ENCODE measurements at regions not wholly inside any gene's neighbourhood (a gene's known extent, or its start where the extent isn't known, plus 50 kb on each side); places are given as distances from the start of the nearest gene placed in this dataset.
"Not testable (repeated sequence)": the region's sequence is repeated elsewhere in the genome, so short reads cannot be mapped to it uniquely, and the experiment has no call there.

- H3K4me1 ChIP-seq (ENCODE audit: insufficient read depth, low read length) = no peaks in the 10 kb centered on the region
- H3K9me3 ChIP-seq (ENCODE audit: low read depth, low read length) = no peaks in the 10 kb centered on the region
- no peak overlapping the region for H3K4me3 ChIP-seq (ENCODE audit: low read length)
- H3K27me3 ChIP-seq (ENCODE audit: insufficient read depth, low read length) = no peaks in the 10 kb centered on the region
These were observed 315.9 kb downstream of the TFAP2A start for GRCh38 chr6:10098756-10099528.

- H3K9me3 ChIP-seq (ENCODE audit: low read depth, low read length) = no peaks in the 10 kb centered on the region
- no peak overlapping the region for H3K4me3 ChIP-seq (ENCODE audit: low read length)
- no peaks in the 10 kb centered on the region for H3K27me3 ChIP-seq (ENCODE audit: insufficient read depth, low read length)
- no peaks in the 10 kb centered on the region for H3K4me1 ChIP-seq (ENCODE audit: insufficient read depth, low read length)
These were observed 321.6 kb downstream of the TFAP2A start for GRCh38 chr6:10093282-10093681.

GRCh38 chr6:10084111-10084986, 330.5 kb downstream of the TFAP2A start:
- peaks cover 39% of the 10 kb centered on the region for H3K4me1 ChIP-seq (ENCODE audit: insufficient read depth, low read length)
- no peak overlapping the region for H3K4me3 ChIP-seq (ENCODE audit: low read length)
- H3K27me3 ChIP-seq (ENCODE audit: insufficient read depth, low read length) = no peaks in the 10 kb centered on the region
- no peaks in the 10 kb centered on the region for H3K9me3 ChIP-seq (ENCODE audit: low read depth, low read length)

GRCh38 chr6:10082385-10082784, 332.5 kb downstream of the TFAP2A start:
- no peaks in the 10 kb centered on the region for H3K9me3 ChIP-seq (ENCODE audit: low read depth, low read length)
- H3K27me3 ChIP-seq (ENCODE audit: insufficient read depth, low read length) = no peaks in the 10 kb centered on the region
- H3K4me3 ChIP-seq (ENCODE audit: low read length) = no peak overlapping the region
- H3K4me1 ChIP-seq (ENCODE audit: insufficient read depth, low read length) = peaks cover 34% of the 10 kb centered on the region

GRCh38 chr6:10081957-10082356, 332.9 kb downstream of the TFAP2A start:
- H3K4me1 ChIP-seq (ENCODE audit: insufficient read depth, low read length) = peaks cover 32% of the 10 kb centered on the region
- H3K4me3 ChIP-seq (ENCODE audit: low read length) = no peak overlapping the region
- H3K27me3 ChIP-seq (ENCODE audit: insufficient read depth, low read length) = no peaks in the 10 kb centered on the region
- H3K9me3 ChIP-seq (ENCODE audit: low read depth, low read length) = no peaks in the 10 kb centered on the region

- peaks cover 32% of the 10 kb centered on the region for H3K4me1 ChIP-seq (ENCODE audit: insufficient read depth, low read length)
- H3K27me3 ChIP-seq (ENCODE audit: insufficient read depth, low read length) = no peaks in the 10 kb centered on the region
- H3K9me3 ChIP-seq (ENCODE audit: low read depth, low read length) = no peaks in the 10 kb centered on the region
- H3K4me3 ChIP-seq (ENCODE audit: low read length) = no peak overlapping the region
These were observed 333.8 kb downstream of the TFAP2A start for GRCh38 chr6:10081075-10081474.

- Histone ChIP-seq H3K9me3 (ENCODE audit: low read depth, low read length) (no peaks in the 10 kb centered on the region), H3K27me3 (ENCODE audit: insufficient read depth, low read length) (no peaks in the 10 kb centered on the region), H3K4me3 (ENCODE audit: low read length) (no peak overlapping the region), H3K4me1 (ENCODE audit: insufficient read depth, low read length) (peaks cover 32% of the 10 kb centered on the region)
These were observed 334.3 kb downstream of the TFAP2A start for GRCh38 chr6:10080561-10080960.

- H3K4me1 ChIP-seq (ENCODE audit: insufficient read depth, low read length) = peaks cover 19% of the 10 kb centered on the region
- no peaks in the 10 kb centered on the region for H3K27me3 ChIP-seq (ENCODE audit: insufficient read depth, low read length)
- no peaks in the 10 kb centered on the region for H3K9me3 ChIP-seq (ENCODE audit: low read depth, low read length)
- H3K4me3 ChIP-seq (ENCODE audit: low read length) = no peak overlapping the region
These were observed 336.3 kb downstream of the TFAP2A start for GRCh38 chr6:10078581-10078980.

- H3K9me3 ChIP-seq (ENCODE audit: low read depth, low read length); H3K4me3 ChIP-seq (ENCODE audit: low read length); H3K4me1 ChIP-seq (ENCODE audit: insufficient read depth, low read length); H3K27me3 ChIP-seq (ENCODE audit: insufficient read depth, low read length): not testable (repeated sequence)
These were observed 340.1 kb downstream of the TFAP2A start for GRCh38 chr6:10074726-10075125.

- H3K9me3 ChIP-seq (ENCODE audit: low read depth, low read length) = no peaks in the 10 kb centered on the region
- no peaks in the 10 kb centered on the region for H3K27me3 ChIP-seq (ENCODE audit: insufficient read depth, low read length)
- no peak overlapping the region for H3K4me3 ChIP-seq (ENCODE audit: low read length)
These were observed 341.5 kb downstream of the TFAP2A start for GRCh38 chr6:10073341-10073740.

GRCh38 chr6:10071631-10072220, 343.1 kb downstream of the TFAP2A start:
- no peak overlapping the region for H3K4me3 ChIP-seq (ENCODE audit: low read length)

More at GRCh38 chr6:10073341-10073740, 341.5 kb downstream of the TFAP2A start:
- no peaks in the 10 kb centered on the region for H3K4me1 ChIP-seq (ENCODE audit: insufficient read depth, low read length)

GRCh38 chr6:10060004-10060403, 354.9 kb downstream of the TFAP2A start:
- no peaks in the 10 kb centered on the region for H3K27me3 ChIP-seq (ENCODE audit: insufficient read depth, low read length)
- H3K4me3 ChIP-seq (ENCODE audit: low read length) = no peak overlapping the region
- no peaks in the 10 kb centered on the region for H3K4me1 ChIP-seq (ENCODE audit: insufficient read depth, low read length)
- no peaks in the 10 kb centered on the region for H3K9me3 ChIP-seq (ENCODE audit: low read depth, low read length)

More at GRCh38 chr6:10071631-10072220, 343.1 kb downstream of the TFAP2A start:
- no peaks in the 10 kb centered on the region for H3K27me3 ChIP-seq (ENCODE audit: insufficient read depth, low read length)
- H3K9me3 ChIP-seq (ENCODE audit: low read depth, low read length) = no peaks in the 10 kb centered on the region
- H3K4me1 ChIP-seq (ENCODE audit: insufficient read depth, low read length) = no peaks in the 10 kb centered on the region

GRCh38 chr6:10054672-10055071, 360.2 kb downstream of the TFAP2A start:
- Histone ChIP-seq H3K4me3 (ENCODE audit: low read length) (no peak overlapping the region), H3K9me3 (ENCODE audit: low read depth, low read length) (peaks cover 8% of the 10 kb centered on the region)

GRCh38 chr6:10051283-10051682, 363.6 kb downstream of the TFAP2A start:
- Histone ChIP-seq H3K27me3 (ENCODE audit: insufficient read depth, low read length) (no peaks in the 10 kb centered on the region), H3K9me3 (ENCODE audit: low read depth, low read length) (peaks cover 8% of the 10 kb centered on the region), H3K4me1 (ENCODE audit: insufficient read depth, low read length) (no peaks in the 10 kb centered on the region), H3K4me3 (ENCODE audit: low read length) (no peak overlapping the region)

More at GRCh38 chr6:10054672-10055071, 360.2 kb downstream of the TFAP2A start:
- Histone ChIP-seq H3K4me1 (ENCODE audit: insufficient read depth, low read length) (no peaks in the 10 kb centered on the region), H3K27me3 (ENCODE audit: insufficient read depth, low read length) (no peaks in the 10 kb centered on the region)
